ENCODE measurements at regions not wholly inside any gene's neighbourhood (a gene's known extent, or its start where the extent isn't known, plus 50 kb on each side); places are given as distances from the start of the nearest gene placed in this dataset.

- POLR2A ChIA-PET, result no interaction called here
- WGBS (ENCODE audit: missing lambda C conversion rate), result 16% methylated on average over 3 of the region's 3 CpGs
- TF ChIP-seq CEBPB (IDR thresholded peaks at IDR 0.05), result no peak
- TF ChIP-seq RAD21 (conservative IDR thresholded peaks at IDR 0.05 in 1 of 2, IDR thresholded peaks at IDR 0.05 in 1 of 2), result peak in 1 of 2 experiments; percentile 25; a peak in 2 of 5 replicates
- Histone ChIP-seq H3K4me3 (no peak overlapping the region), H3K4me1 (no peaks in the 10 kb centered on the region), H3K9me3 (no peaks in the 10 kb centered on the region), H3K27ac (no peak overlapping the region), H3K4me2 (no peak overlapping the region)
- CTCF ChIA-PET, result no interaction called here
- FAIRE-seq, result no peak
- DNase-seq (ENCODE audit: low read depth in 1 of 2, low spot score in 1 of 2), result peak; percentile 2 to 9
- ATAC-seq, result 0 out of 6 replicates have a peak, but pooled peaks of 1 of the 2 experiments have one; percentile 36
Observed at GRCh38 chr5:145101246-145101645, 733.9 kb downstream of the PRELID2 start.

- H3K4me3 ChIP-seq, result no peak overlapping the region
- TF ChIP-seq KDM5A (IDR thresholded peaks at IDR 0.05) (no peak), FOSL2 (IDR thresholded peaks at IDR 0.05) (no peak), FOSL2 (CRISPR knock-in tag; IDR thresholded peaks at IDR 0.05) (no peak), CTCF (IDR thresholded peaks at IDR 0.05) (no peak), NR3C1 (IDR thresholded peaks at IDR 0.05) (no peak), RARB (CRISPR knock-in tag; IDR thresholded peaks at IDR 0.05) (no peak), ZC3H11A (IDR thresholded peaks at IDR 0.05) (no peak), E2F6 (IDR thresholded peaks at IDR 0.05; ENCODE audit: borderline replicate concordance, low read depth) (no peak), MAFK (IDR thresholded peaks at IDR 0.05; ENCODE audit: partially characterized antibody) (no peak), CBX8 (IDR thresholded peaks at IDR 0.05) (no peak), EP300 (IDR thresholded peaks at IDR 0.05) (no peak), ZFP36 (IDR thresholded peaks at IDR 0.05; ENCODE audit: borderline replicate concordance, partially characterized antibody) (no peak), BHLHE40 (IDR thresholded peaks at IDR 0.05; ENCODE audit: low read depth, low read length) (no peak), HOXA7 (CRISPR knock-in tag; IDR thresholded peaks at IDR 0.05) (no peak), JUNB (IDR thresholded peaks at IDR 0.05) (no peak)
- no peak for DNase-seq (ENCODE audit: low read depth in 1 of 2, low spot score in 1 of 2)
- ChIA-PET CTCF (no interaction called here), POLR2A (no interaction called here)
- H3K27ac ChIP-seq, result no peak overlapping the region
- no peaks in the 10 kb centered on the region for H3K9me3 ChIP-seq
- ATAC-seq, result no peak
- 0% methylated on average over 1 of the region's 1 CpG for WGBS (ENCODE audit: missing lambda C conversion rate)
- no peak for FAIRE-seq
- no peaks in the 10 kb centered on the region for H3K4me1 ChIP-seq
- H3K4me2 ChIP-seq, result no peak overlapping the region
Observed at GRCh38 chr5:145090115-145090514, 745.0 kb downstream of the PRELID2 start.

- ATAC-seq, result no peak
- Histone ChIP-seq H3K4me3 (no peak overlapping the region), H3K27ac (no peak overlapping the region), H3K4me1 (no peaks in the 10 kb centered on the region), H3K4me2 (no peak overlapping the region), H3K9me3 (no peaks in the 10 kb centered on the region)
- TF ChIP-seq HMGXB4 (CRISPR knock-in tag; IDR thresholded peaks at IDR 0.05; ENCODE audit: borderline replicate concordance) (no peak), TP53 (CRISPR knock-in tag; IDR thresholded peaks at IDR 0.05) (no peak), RNF2 (IDR thresholded peaks at IDR 0.05; ENCODE audit: borderline replicate concordance, low read depth) (no peak), RARB (CRISPR knock-in tag; IDR thresholded peaks at IDR 0.05) (no peak), HOXB5 (CRISPR knock-in tag; IDR thresholded peaks at IDR 0.05) (no peak), RAD21 (conservative IDR thresholded peaks at IDR 0.05 in 1 of 2, IDR thresholded peaks at IDR 0.05 in 1 of 2) (no peak), FOSL2 (IDR thresholded peaks at IDR 0.05) (no peak), FOSL2 (CRISPR knock-in tag; IDR thresholded peaks at IDR 0.05) (no peak), GATA3 (IDR thresholded peaks at IDR 0.05; ENCODE audit: borderline replicate concordance) (no peak), ZSCAN20 (CRISPR knock-in tag; IDR thresholded peaks at IDR 0.05) (no peak), FOSB (CRISPR knock-in tag; IDR thresholded peaks at IDR 0.05) (no peak)
- POLR2A ChIA-PET, result no interaction called here
- WGBS (ENCODE audit: missing lambda C conversion rate), result 50% methylated on average over 2 of the region's 2 CpGs
- no peak for DNase-seq (ENCODE audit: low read depth in 1 of 2, low spot score in 1 of 2)
- CTCF ChIA-PET, result no interaction called here
- FAIRE-seq, result no peak
Observed at GRCh38 chr5:145084834-145085233, 750.3 kb downstream of the PRELID2 start.

All from A549 (cell line).